Activated CD8-positive, alpha-beta memory T cell treated with anti-CD3 and anti-CD28 coated beads for 36 hours (primary cell): ENCODE measurements at regions not wholly inside any gene's neighbourhood (a gene's known extent, or its start where the extent isn't known, plus 50 kb on each side); places are given as distances from the start of the nearest gene placed in this dataset.

Experiments used
- CTCF ChIA-PET: fragments of 350-600 bp; sonication (Branson Sonifier 250); formaldehyde crosslinking; loops from one replicate; lab custom pipeline; 2021; ENCODE audit warnings: antibody characterized with exemption; lab: Charles Lee
- POLR2A ChIA-PET: fragments of 350-600 bp; sonication (Branson Sonifier 250); formaldehyde crosslinking; loops from one replicate; lab custom pipeline; 2021; ENCODE audit warnings: antibody characterized with exemption; lab: Charles Lee

GRCh38 chr5:158127536-158127935 lies 268.6 kb upstream of the CLINT1 start:
- ChIA-PET CTCF (no interaction called here), POLR2A (no interaction called here)

GRCh38 chr5:158126442-158127405 lies 267.8 kb upstream of the CLINT1 start:
- CTCF ChIA-PET: no interaction called here
- POLR2A ChIA-PET: no interaction called here

- CTCF ChIA-PET: interaction anchor here (1.3 kb wide), 1 partner anchor 50 kb away, joined by 3 read pairs; no protein-coding TSS in a partner anchor
Observed at GRCh38 chr5:158124606-158125316, 265.8 kb upstream of the CLINT1 start.

GRCh38 chr5:158123595-158123994 lies 264.6 kb upstream of the CLINT1 start:
- POLR2A ChIA-PET: no interaction called here

More at GRCh38 chr5:158124606-158125316, 265.8 kb upstream of the CLINT1 start:
- POLR2A ChIA-PET: no interaction called here

GRCh38 chr5:158121678-158122077 lies 262.7 kb upstream of the CLINT1 start:
- ChIA-PET CTCF (no interaction called here), POLR2A (no interaction called here)

More at GRCh38 chr5:158123595-158123994, 264.6 kb upstream of the CLINT1 start:
- CTCF ChIA-PET: no interaction called here

- CTCF ChIA-PET: no interaction called here
- POLR2A ChIA-PET: no interaction called here
Observed at GRCh38 chr5:158120760-158121159, 261.8 kb upstream of the CLINT1 start.

GRCh38 chr5:158119961-158120723 lies 261.2 kb upstream of the CLINT1 start:
- ChIA-PET CTCF (no interaction called here), POLR2A (no interaction called here)

- ChIA-PET CTCF (no interaction called here), POLR2A (no interaction called here)
Observed at GRCh38 chr5:158117467-158118160, 258.7 kb upstream of the CLINT1 start.

GRCh38 chr5:158116965-158117364 lies 258.0 kb upstream of the CLINT1 start:
- CTCF ChIA-PET: no interaction called here
- POLR2A ChIA-PET: no interaction called here

- ChIA-PET POLR2A (no interaction called here), CTCF (no interaction called here)
Observed at GRCh38 chr5:158115468-158115867, 256.5 kb upstream of the CLINT1 start.

GRCh38 chr5:158108177-158108576 lies 249.2 kb upstream of the CLINT1 start:
- ChIA-PET POLR2A (no interaction called here), CTCF (no interaction called here)

- CTCF ChIA-PET: no interaction called here
Observed at GRCh38 chr5:158100373-158100888, 241.5 kb upstream of the CLINT1 start.

GRCh38 chr5:158099571-158100105 lies 240.7 kb upstream of the CLINT1 start:
- ChIA-PET CTCF (no interaction called here), POLR2A (no interaction called here)

More at GRCh38 chr5:158100373-158100888, 241.5 kb upstream of the CLINT1 start:
- POLR2A ChIA-PET: no interaction called here

- ChIA-PET CTCF (interaction anchor here (0.6 kb wide), 1 partner anchor 474 kb away, joined by 5 read pairs; no protein-coding TSS in a partner anchor), POLR2A (no interaction called here)
Observed at GRCh38 chr5:158096835-158097234, 237.9 kb upstream of the CLINT1 start.

GRCh38 chr5:158086856-158087255 lies 227.9 kb upstream of the CLINT1 start:
- ChIA-PET POLR2A (no interaction called here), CTCF (no interaction called here)

GRCh38 chr5:158084292-158084691 lies 225.3 kb upstream of the CLINT1 start:
- POLR2A ChIA-PET: no interaction called here
- CTCF ChIA-PET: no interaction called here

- POLR2A ChIA-PET: no interaction called here
- CTCF ChIA-PET: no interaction called here
Observed at GRCh38 chr5:158082696-158083287, 223.8 kb upstream of the CLINT1 start.

GRCh38 chr5:158080112-158080511 lies 221.2 kb upstream of the CLINT1 start:
- POLR2A ChIA-PET: no interaction called here

More at GRCh38 chr5:158080112-158080511, 221.2 kb upstream of the CLINT1 start:
- CTCF ChIA-PET: no interaction called here
